Spleen (tissue), 7 donors: ENCODE measurements at regions not wholly inside any gene's neighbourhood (a gene's known extent, or its start where the extent isn't known, plus 50 kb on each side); places are given as distances from the start of the nearest gene placed in this dataset.

Experiments
- CTCF ChIP-seq, 11 experiments: fragments of 200-600 bp in 7 of 11; fragments of 450-650 bp in 4 of 11; sonication (generic) in 4 of 11; IDR thresholded peaks in 8 of 11; conservative IDR thresholded peaks in 3 of 11; 1 replicate in 7 of 11; 2 replicates in 4 of 11; pipeline versions ENCODE4 v1.4.0 to v1.8.0; 2016 to 2021; ENCODE audit warnings: antibody characterized with exemption in 11 of 11, inconsistent platforms in 4 of 11, mild to moderate bottlenecking in 1 of 11
- POLR2A ChIP-seq, 3 donors: fragments of 450-650 bp; IDR thresholded peaks; one replicate each; pipeline ENCODE4 v1.5.1; 2017; ENCODE audit warnings: antibody characterized with exemption in 3 of 3, mild to moderate bottlenecking in 1 of 3
- donor health status: DM: no; HTN: no; CAD: no; lungs with moderate emphysema.
- donor health status: DM: no; HTN: no; CAD: no.
- donor health status: DM: no; HTN: no; CAD: no.

GRCh38 chrX:55356609-55357008, 91.9 kb upstream of the PAGE3 start:
- no peak for TF ChIP-seq POLR2A (IDR thresholded peaks at IDR 0.05)
- TF ChIP-seq CTCF (IDR thresholded peaks at IDR 0.05 in 8 of 11, conservative IDR thresholded peaks at IDR 0.05 in 3 of 11): no peak
